H9 (cell line): ENCODE measurements at regions not wholly inside any gene's neighbourhood (a gene's known extent, or its start where the extent isn't known, plus 50 kb on each side); places are given as distances from the start of the nearest gene placed in this dataset.

Source experiments
- DNase-seq: peaks from one replicate; pipeline ENCODE4 v3.0.0-alpha.2; 2017
- H2AFZ ChIP-seq: one replicate; pipeline ENCODE4 v1.6.1; 2013; ENCODE audit warnings: mild to moderate bottlenecking, low read length, control low read depth, moderate library complexity
- H2AK5ac ChIP-seq: 2 replicates; pipeline ENCODE4 v1.6.1; 2013; ENCODE audit warnings: low read length, control low read depth, mixed read lengths; ENCODE audit not compliant: insufficient read length
- H2BK120ac ChIP-seq: one replicate; pipeline ENCODE4 v1.6.1; 2013; ENCODE audit warnings: low read depth, mild to moderate bottlenecking, low read length, control low read depth, inconsistent platforms; ENCODE audit not compliant: poor library complexity, severe bottlenecking
- H2BK12ac ChIP-seq: 2 replicates; pipeline ENCODE4 v1.6.1; 2013; ENCODE audit warnings: low read length, control low read depth, mixed read lengths, low read depth; ENCODE audit not compliant: insufficient read length
- H2BK15ac ChIP-seq: 2 replicates; pipeline ENCODE4 v1.6.1; 2013; ENCODE audit warnings: low read depth, low read length, control low read depth
- H2BK20ac ChIP-seq: one replicate; pipeline ENCODE4 v1.6.1; 2013; ENCODE audit warnings: low read depth, mild to moderate bottlenecking, low read length, control low read depth, inconsistent platforms; ENCODE audit not compliant: poor library complexity, severe bottlenecking
- H2BK5ac ChIP-seq: 2 replicates; pipeline ENCODE4 v1.6.1; 2013; ENCODE audit warnings: low read length, control low read depth, mixed read lengths; ENCODE audit not compliant: insufficient read length
- H3K14ac ChIP-seq: 2 replicates; pipeline ENCODE4 v1.6.1; 2013; ENCODE audit warnings: low read length, control low read depth; ENCODE audit not compliant: insufficient read depth
- H3K18ac ChIP-seq: 2 replicates; pipeline ENCODE4 v1.6.1; 2013; ENCODE audit warnings: low read depth, mild to moderate bottlenecking, mixed read lengths, low read length, control low read depth; ENCODE audit not compliant: insufficient read length
- H3K23ac ChIP-seq: 2 replicates; pipeline ENCODE4 v1.6.1; 2013; ENCODE audit warnings: low read length, control low read depth, mixed read lengths, low read depth; ENCODE audit not compliant: insufficient read length
- H3K23me2 ChIP-seq: 2 replicates; pipeline ENCODE4 v1.6.1; 2013; ENCODE audit warnings: low read depth, mild to moderate bottlenecking, mixed read lengths, low read length, control low read depth; ENCODE audit not compliant: insufficient read length, poor library complexity, severe bottlenecking
- H3K27ac ChIP-seq: 2 replicates; pipeline ENCODE4 v1.5.1; 2013; ENCODE audit warnings: low read length, control low read depth, mixed read lengths, low read depth; ENCODE audit not compliant: insufficient read length
- H3K27me3 ChIP-seq: 2 replicates; pipeline ENCODE4 v1.6.1; 2013; ENCODE audit warnings: low read length, control low read depth, inconsistent platforms; ENCODE audit not compliant: insufficient read depth
- H3K4ac ChIP-seq: 2 replicates; pipeline ENCODE4 v1.6.1; 2013; ENCODE audit warnings: low read depth, mild to moderate bottlenecking, control low read depth, inconsistent platforms, low read length, moderate library complexity
- H3K4me1 ChIP-seq: 2 replicates; pipeline ENCODE4 v1.6.1; 2013; ENCODE audit warnings: low read length, control low read depth, inconsistent platforms; ENCODE audit not compliant: insufficient read depth
- H3K4me2 ChIP-seq: 2 replicates; pipeline ENCODE4 v1.6.1; 2013; ENCODE audit warnings: low read length, control low read depth, mixed read lengths; ENCODE audit not compliant: insufficient read length, insufficient read depth
- H3K56ac ChIP-seq: 2 replicates; pipeline ENCODE4 v1.6.1; 2013; ENCODE audit warnings: low read depth, mild to moderate bottlenecking, mixed read lengths, low read length, control low read depth; ENCODE audit not compliant: insufficient read length
- H3K79me1 ChIP-seq: 2 replicates; pipeline ENCODE4 v1.6.1; 2013; ENCODE audit warnings: low read depth, mild to moderate bottlenecking, moderate library complexity, low read length, control low read depth, inconsistent platforms; ENCODE audit not compliant: insufficient read depth, poor library complexity, severe bottlenecking
- H3K79me2 ChIP-seq: 2 replicates; pipeline ENCODE4 v1.6.1; 2013; ENCODE audit warnings: low read length, control low read depth, inconsistent platforms; ENCODE audit not compliant: insufficient read depth
- H3K9ac ChIP-seq: 2 replicates; pipeline ENCODE4 v1.6.1; 2013; ENCODE audit warnings: low read length, control low read depth, mixed read lengths; ENCODE audit not compliant: insufficient read length; ENCODE audit errors: extremely low read depth
- H3K9me3 ChIP-seq: one replicate; pipeline ENCODE4 v1.6.1; 2013; ENCODE audit warnings: low read depth, low read length, inconsistent platforms; ENCODE audit not compliant: control insufficient read depth
- H3T11ph ChIP-seq: one replicate; pipeline ENCODE4 v1.6.1; 2013; ENCODE audit warnings: mild to moderate bottlenecking, low read length, control low read depth, inconsistent platforms
- H4K20me1 ChIP-seq: one replicate; pipeline ENCODE4 v1.6.1; 2013; ENCODE audit not compliant: control insufficient read depth, insufficient read length, insufficient read depth
- H4K5ac ChIP-seq: 2 replicates; pipeline ENCODE4 v1.6.1; 2013; ENCODE audit warnings: low read depth, mild to moderate bottlenecking, mixed read lengths, low read length, control low read depth; ENCODE audit not compliant: insufficient read length
- H4K8ac ChIP-seq: replicated peaks from 2 replicates; pipeline ENCODE4 v1.6.1; 2013; ENCODE audit warnings: low read length, control low read depth, mixed read lengths, low read depth; ENCODE audit not compliant: insufficient read length
- H4K91ac ChIP-seq: 2 replicates; pipeline ENCODE4 v1.6.1; 2013; ENCODE audit warnings: low read depth, mild to moderate bottlenecking, moderate library complexity, mixed read lengths, low read length, control low read depth; ENCODE audit not compliant: insufficient read length
- H3K27ac Mint-ChIP-seq, 3 experiments: 2 replicates in 2 of 3; 3 replicates in 1 of 3; pipeline ENCODE4 v1.8.0; 2020 to 2021; ENCODE audit warnings: mixed read lengths in 3 of 3, mild to moderate bottlenecking in 1 of 3, moderate library complexity in 1 of 3
- H3K27me3 Mint-ChIP-seq: 2 replicates; pipeline ENCODE4 v1.8.0; 2021; ENCODE audit warnings: low read depth, mild to moderate bottlenecking, moderate library complexity, mixed read lengths
- H3K36me3 Mint-ChIP-seq, 3 experiments: 2 replicates in 2 of 3; 3 replicates in 1 of 3; pipeline ENCODE4 v1.8.0; 2020 to 2021; ENCODE audit warnings: low read depth in 3 of 3, mixed read lengths in 3 of 3; ENCODE audit not compliant: insufficient read depth in 1 of 3
- H3K4me1 Mint-ChIP-seq, 2 experiments: 2 replicates each; pipeline ENCODE4 v1.8.0; 2020; ENCODE audit warnings: mixed read lengths in 2 of 2
- H3K4me3 Mint-ChIP-seq, 2 experiments: 2 replicates in 1 of 2; 3 replicates in 1 of 2; pipeline ENCODE4 v1.8.0; 2020 to 2021; ENCODE audit warnings: mild to moderate bottlenecking in 2 of 2, mixed read lengths in 2 of 2, moderate library complexity in 1 of 2
- H3K9me3 Mint-ChIP-seq, 2 experiments: 2 replicates in 1 of 2; 3 replicates in 1 of 2; pipeline ENCODE4 v1.8.0; 2020; ENCODE audit warnings: mild to moderate bottlenecking in 2 of 2, mixed read lengths in 2 of 2, moderate library complexity in 1 of 2
- CTCF ChIP-seq: fragments of 200-600 bp; sonication (generic); conservative IDR thresholded peaks from 3 replicates; pipeline ENCODE4 v1.8.0; 2021; ENCODE audit warnings: antibody characterized with exemption, mild to moderate bottlenecking
- WGBS: extraction: QIAGEN DNeasy Blood & Tissue Kit; methylation state at CpG from one replicate; pipeline ENCODE4 v1.1.7; 2013; ENCODE audit warnings: missing lambda C conversion rate, low lambda C conversion rate, mixed read lengths; ENCODE audit not compliant: insufficient read length; ENCODE audit errors: extremely low coverage; 5-methylcytosine and 5-hydroxymethylcytosine counted together

- H3K56ac ChIP-seq = no peak overlapping the region
- Mint-ChIP-seq H3K36me3 (no peaks in the 10 kb centered on the region), H3K4me1 (peaks cover 20 to 21% of the 10 kb centered on the region in 2 experiments), H3K4me3 (no peak overlapping the region), H3K27me3 (no peaks in the 10 kb centered on the region), H3K27ac (no peak overlapping the region), H3K9me3 (no peaks in the 10 kb centered on the region)
- no peaks in the 10 kb centered on the region for H3K9me3 ChIP-seq
- no peak overlapping the region for H2BK20ac ChIP-seq
- no peak for TF ChIP-seq CTCF
- no peaks in the 10 kb centered on the region for H3K23me2 ChIP-seq
- H2BK12ac ChIP-seq = no peak overlapping the region
- H4K5ac ChIP-seq = no peak overlapping the region
- peaks cover 4% of the 10 kb centered on the region; the same call in 1 of the 2 replicates for H3K4me1 ChIP-seq
- H3K79me1 ChIP-seq = no peaks in the 10 kb centered on the region
- no peak overlapping the region for H3K23ac ChIP-seq
- no peak overlapping the region for H3K27ac ChIP-seq
- no peak overlapping the region for H2BK15ac ChIP-seq
- H3K4ac ChIP-seq = no peak overlapping the region
- no peak overlapping the region for H3K14ac ChIP-seq
- no peak overlapping the region for H3K18ac ChIP-seq
- H2BK5ac ChIP-seq = no peak overlapping the region
- whole genome bisulfite sequencing = 100% methylated on average over 4 of the region's 8 CpGs
- H3K9ac ChIP-seq = no peak overlapping the region
- no peaks in the 10 kb centered on the region for H3K79me2 ChIP-seq
- H4K8ac ChIP-seq = no peak overlapping the region
- no peaks in the 10 kb centered on the region for H3K27me3 ChIP-seq
- H3K4me2 ChIP-seq = peak overlapping the region; percentile 6
- H2AK5ac ChIP-seq = no peak overlapping the region
- no peaks in the 10 kb centered on the region for H4K20me1 ChIP-seq
- no peak overlapping the region for H2AFZ ChIP-seq
- H2BK120ac ChIP-seq = no peak overlapping the region
- no peak for DNase-seq
- no peak overlapping the region for H3T11ph ChIP-seq
- no peak overlapping the region for H4K91ac ChIP-seq
Measured at GRCh38 chr6:94350833-94351232, 931.5 kb upstream of the EPHA7 start.
